ENCODE measurements at regions not wholly inside any gene's neighbourhood (a gene's known extent, or its start where the extent isn't known, plus 50 kb on each side); places are given as distances from the start of the nearest gene placed in this dataset.
"Not testable (repeated sequence)": the region's sequence is repeated elsewhere in the genome, so short reads cannot be mapped to it uniquely, and the experiment has no call there.

GRCh38 chr11:3523567-3523966 is 118.2 kb downstream of the ART5 start:
- FAIRE-seq; H2BK15ac ChIP-seq (ENCODE audit: low read length); H3K79me2 ChIP-seq (ENCODE audit: control insufficient read depth in 1 of 2, insufficient read depth in 2 of 2, low read length in 2 of 2); H2BK5ac ChIP-seq (ENCODE audit: low read depth, low read length); H4K5ac ChIP-seq (ENCODE audit: insufficient read length, low read depth, low read length); H2BK12ac ChIP-seq (ENCODE audit: low read depth, low read length); H4K91ac ChIP-seq (replicated peaks; ENCODE audit: insufficient read length, low read length); H3K27me3 ChIP-seq (replicated peaks in 1 of 4; ENCODE audit: control insufficient read depth in 3 of 4, extremely low read depth in 1 of 4, insufficient read depth in 3 of 4, low read length in 3 of 4); H3K9me3 ChIP-seq (ENCODE audit: insufficient read depth in 2 of 2, low read depth in 1 of 2, low read length in 1 of 2); H3K4me1 ChIP-seq (replicated peaks in 1 of 4; ENCODE audit: control insufficient read depth in 3 of 4, insufficient read depth in 4 of 4, low read length in 3 of 4); H3K23ac ChIP-seq (ENCODE audit: insufficient read length); H2BK120ac ChIP-seq (replicated peaks; ENCODE audit: low read depth, low read length); H3K9ac ChIP-seq (replicated peaks in 1 of 4; ENCODE audit: extremely low read depth in 1 of 4, low read depth in 3 of 4, low read length in 3 of 4); H3K4me2 ChIP-seq (ENCODE audit: insufficient read depth in 1 of 2, low read depth in 2 of 2, low read length in 2 of 2); H3K23me2 ChIP-seq (ENCODE audit: low read depth, low read length); H2AK5ac ChIP-seq (ENCODE audit: low read depth, low read length); CTCF ChIA-PET (ENCODE audit: partially characterized antibody); H3K4me3 ChIP-seq (ENCODE audit: extremely low read depth in 1 of 4, insufficient read depth in 2 of 4, low read depth in 3 of 4, low read length in 4 of 4); H4K8ac ChIP-seq (ENCODE audit: extremely low read depth, insufficient read depth, low read length); H2AFZ ChIP-seq (ENCODE audit: low read length); H4K20me1 ChIP-seq (replicated peaks in 1 of 2; ENCODE audit: control insufficient read depth in 1 of 2, insufficient read depth in 2 of 2, low read length in 2 of 2); H3K4ac ChIP-seq (replicated peaks; ENCODE audit: insufficient read length, low read depth, low read length); H3K56ac ChIP-seq (replicated peaks; ENCODE audit: insufficient read length, low read depth, low read length); H3K14ac ChIP-seq (ENCODE audit: insufficient read length); POLR2A ChIA-PET (ENCODE audit: partially characterized antibody); H3K79me1 ChIP-seq (ENCODE audit: low read depth, low read length); H3K36me3 ChIP-seq (ENCODE audit: control insufficient read depth in 2 of 4, insufficient read depth in 4 of 4, low read length in 3 of 4); H2BK20ac ChIP-seq (ENCODE audit: low read length); H3K18ac ChIP-seq (ENCODE audit: extremely low read depth, low read length); DNase-seq (ENCODE audit: low read depth in 1 of 2, low spot score in 2 of 2); H3K27ac ChIP-seq (ENCODE audit: low read depth, low read length): not testable (repeated sequence)

- FAIRE-seq; H2BK20ac ChIP-seq (ENCODE audit: low read length); H4K91ac ChIP-seq (replicated peaks; ENCODE audit: insufficient read length, low read length); H2BK15ac ChIP-seq (ENCODE audit: low read length); H3K9me3 ChIP-seq (ENCODE audit: insufficient read depth in 2 of 2, low read depth in 1 of 2, low read length in 1 of 2); H3K27me3 ChIP-seq (replicated peaks in 1 of 4; ENCODE audit: control insufficient read depth in 3 of 4, extremely low read depth in 1 of 4, insufficient read depth in 3 of 4, low read length in 3 of 4); H3K9ac ChIP-seq (replicated peaks in 1 of 4; ENCODE audit: extremely low read depth in 1 of 4, low read depth in 3 of 4, low read length in 3 of 4); H3K23me2 ChIP-seq (ENCODE audit: low read depth, low read length); H2BK5ac ChIP-seq (ENCODE audit: low read depth, low read length); H2BK120ac ChIP-seq (replicated peaks; ENCODE audit: low read depth, low read length); H4K8ac ChIP-seq (ENCODE audit: extremely low read depth, insufficient read depth, low read length); H3K23ac ChIP-seq (ENCODE audit: insufficient read length); H3K4ac ChIP-seq (replicated peaks; ENCODE audit: insufficient read length, low read depth, low read length); DNase-seq (ENCODE audit: low read depth in 1 of 2, low spot score in 2 of 2); H3K14ac ChIP-seq (ENCODE audit: insufficient read length); H3K27ac ChIP-seq (ENCODE audit: low read depth, low read length); H3K4me1 ChIP-seq (replicated peaks in 1 of 4; ENCODE audit: control insufficient read depth in 3 of 4, insufficient read depth in 4 of 4, low read length in 3 of 4); H3K79me1 ChIP-seq (ENCODE audit: low read depth, low read length); H3K36me3 ChIP-seq (ENCODE audit: control insufficient read depth in 2 of 4, insufficient read depth in 4 of 4, low read length in 3 of 4); H3K4me3 ChIP-seq (ENCODE audit: extremely low read depth in 1 of 4, insufficient read depth in 2 of 4, low read depth in 3 of 4, low read length in 4 of 4); H4K5ac ChIP-seq (ENCODE audit: insufficient read length, low read depth, low read length); H3K56ac ChIP-seq (replicated peaks; ENCODE audit: insufficient read length, low read depth, low read length); H3K4me2 ChIP-seq (ENCODE audit: insufficient read depth in 1 of 2, low read depth in 2 of 2, low read length in 2 of 2); H3K18ac ChIP-seq (ENCODE audit: extremely low read depth, low read length); H2BK12ac ChIP-seq (ENCODE audit: low read depth, low read length); H2AFZ ChIP-seq (ENCODE audit: low read length); H2AK5ac ChIP-seq (ENCODE audit: low read depth, low read length); H3K79me2 ChIP-seq (ENCODE audit: control insufficient read depth in 1 of 2, insufficient read depth in 2 of 2, low read length in 2 of 2); POLR2A ChIA-PET (ENCODE audit: partially characterized antibody); H4K20me1 ChIP-seq (replicated peaks in 1 of 2; ENCODE audit: control insufficient read depth in 1 of 2, insufficient read depth in 2 of 2, low read length in 2 of 2): not testable (repeated sequence)
- CTCF ChIA-PET (ENCODE audit: partially characterized antibody) = interaction anchor here (1.4 kb wide), 1 partner anchor 89 kb away, joined by 3 read pairs; no protein-coding TSS in a partner anchor
Observed at GRCh38 chr11:3520905-3521304, 120.9 kb downstream of the ART5 start.

All from H1 (cell line).